ENCODE measurements at regions not wholly inside any gene's neighbourhood (a gene's known extent, or its start where the extent isn't known, plus 50 kb on each side); places are given as distances from the start of the nearest gene placed in this dataset.

DNA sequence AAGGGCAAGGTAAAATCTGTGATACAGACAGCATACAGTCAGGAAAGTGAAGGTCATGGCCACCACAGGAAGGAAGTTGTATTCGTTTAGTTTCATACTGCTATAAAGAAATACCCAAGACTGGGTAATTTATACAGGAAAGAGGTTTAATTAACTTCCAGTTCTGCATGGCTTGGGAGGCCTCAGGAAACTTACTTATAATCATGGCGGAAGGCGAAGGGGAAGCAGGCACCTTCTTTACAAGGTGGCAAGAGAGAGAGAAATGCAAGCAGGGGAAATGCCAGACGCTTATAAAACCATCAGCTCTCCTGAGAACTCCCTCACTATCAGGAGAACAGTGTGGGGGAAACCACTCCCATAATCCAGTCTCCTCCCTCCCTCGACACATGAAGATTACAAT is 353.7 kb upstream of the SEMA6D start:
- Histone ChIP-seq H3K9ac (ENCODE audit: insufficient read depth, low read depth, low read length) (no peak overlapping the region), H3K27me3 (ENCODE audit: control insufficient read depth in 1 of 2, insufficient read depth in 2 of 2, low read length in 2 of 2) (no peaks in the 10 kb centered on the region), H2AFZ (ENCODE audit: low read length) (no peak overlapping the region), H3K36me3 (replicated peaks in 1 of 2; ENCODE audit: control insufficient read depth in 1 of 2, insufficient read depth in 2 of 2, low read length in 2 of 2) (no peaks in the 10 kb centered on the region), H4K20me1 (ENCODE audit: insufficient read depth, low read length) (no peaks in the 10 kb centered on the region), H3K4me2 (ENCODE audit: low read depth, low read length) (no peak overlapping the region), H3K9me3 (ENCODE audit: low read length) (peaks cover 62% of the 10 kb centered on the region), H3K4me1 (ENCODE audit: insufficient read depth, low read length) (no peaks in the 10 kb centered on the region), H3K27ac (ENCODE audit: extremely low read length, insufficient read depth, low read length) (no peak overlapping the region), H3K4me3 (replicated peaks in 1 of 3; ENCODE audit: insufficient read depth in 1 of 3, low read depth in 2 of 3, low read length in 3 of 3) (no peak overlapping the region), H3K79me2 (ENCODE audit: insufficient read depth, low read length) (no peaks in the 10 kb centered on the region)
- in situ Hi-C loops (cut with HindIII; ENCODE audit: extremely low pct_ligation_motif_present, low pct_unique_long_range_greater_than_20kb) (no loop called here), intact Hi-C loops (cut with micrococcal nuclease; ENCODE audit: unreplicated experiment) (no loop called here)
- no peak for FAIRE-seq
- no peak for ATAC-seq
- ChIA-PET POLR2A (no interaction called here), CTCF (ENCODE audit: low intra/inter-chr PET ratio, low total read pairs) (no interaction called here)
- no TSS peak for BruUV-seq (replicated peaks)
- TF ChIP-seq AKAP8 (CRISPR knock-in tag; IDR thresholded peaks at IDR 0.05) (no peak), IRX3 (CRISPR knock-in tag; IDR thresholded peaks at IDR 0.05; ENCODE audit: borderline replicate concordance, low read depth) (no peak), ZFP36L1 (CRISPR knock-in tag; IDR thresholded peaks at IDR 0.05) (no peak), ATM (IDR thresholded peaks at IDR 0.05; ENCODE audit: borderline replicate concordance) (no peak), ETV6 (CRISPR knock-in tag; conservative IDR thresholded peaks at IDR 0.05) (no peak), ZNF775 (CRISPR knock-in tag; IDR thresholded peaks at IDR 0.05; ENCODE audit: borderline replicate concordance) (no peak), RFX3 (CRISPR knock-in tag; IDR thresholded peaks at IDR 0.05) (no peak), SCMH1 (CRISPR knock-in tag; IDR thresholded peaks at IDR 0.05; ENCODE audit: borderline replicate concordance) (no peak), ZNF703 (CRISPR knock-in tag; IDR thresholded peaks at IDR 0.05; ENCODE audit: borderline replicate concordance) (no peak)
- TF ChIP-seq, protein P1, sequence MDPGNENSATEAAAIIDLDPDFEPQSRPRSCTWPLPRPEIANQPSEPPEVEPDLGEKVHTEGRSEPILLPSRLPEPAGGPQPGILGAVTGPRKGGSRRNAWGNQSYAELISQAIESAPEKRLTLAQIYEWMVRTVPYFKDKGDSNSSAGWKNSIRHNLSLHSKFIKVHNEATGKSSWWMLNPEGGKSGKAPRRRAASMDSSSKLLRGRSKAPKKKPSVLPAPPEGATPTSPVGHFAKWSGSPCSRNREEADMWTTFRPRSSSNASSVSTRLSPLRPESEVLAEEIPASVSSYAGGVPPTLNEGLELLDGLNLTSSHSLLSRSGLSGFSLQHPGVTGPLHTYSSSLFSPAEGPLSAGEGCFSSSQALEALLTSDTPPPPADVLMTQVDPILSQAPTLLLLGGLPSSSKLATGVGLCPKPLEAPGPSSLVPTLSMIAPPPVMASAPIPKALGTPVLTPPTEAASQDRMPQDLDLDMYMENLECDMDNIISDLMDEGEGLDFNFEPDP (CRISPR knock-in tag; conservative IDR thresholded peaks at IDR 0.05), result no peak
- TF ChIP-seq, protein P2, sequence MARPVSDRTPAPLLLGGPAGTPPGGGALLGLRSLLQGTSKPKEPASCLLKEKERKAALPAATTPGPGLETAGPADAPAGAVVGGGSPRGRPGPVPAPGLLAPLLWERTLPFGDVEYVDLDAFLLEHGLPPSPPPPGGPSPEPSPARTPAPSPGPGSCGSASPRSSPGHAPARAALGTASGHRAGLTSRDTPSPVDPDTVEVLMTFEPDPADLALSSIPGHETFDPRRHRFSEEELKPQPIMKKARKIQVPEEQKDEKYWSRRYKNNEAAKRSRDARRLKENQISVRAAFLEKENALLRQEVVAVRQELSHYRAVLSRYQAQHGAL (CRISPR knock-in tag; IDR thresholded peaks at IDR 0.05; ENCODE audit: not compliant biosample characterization), result no peak
- TF ChIP-seq, protein P3, sequence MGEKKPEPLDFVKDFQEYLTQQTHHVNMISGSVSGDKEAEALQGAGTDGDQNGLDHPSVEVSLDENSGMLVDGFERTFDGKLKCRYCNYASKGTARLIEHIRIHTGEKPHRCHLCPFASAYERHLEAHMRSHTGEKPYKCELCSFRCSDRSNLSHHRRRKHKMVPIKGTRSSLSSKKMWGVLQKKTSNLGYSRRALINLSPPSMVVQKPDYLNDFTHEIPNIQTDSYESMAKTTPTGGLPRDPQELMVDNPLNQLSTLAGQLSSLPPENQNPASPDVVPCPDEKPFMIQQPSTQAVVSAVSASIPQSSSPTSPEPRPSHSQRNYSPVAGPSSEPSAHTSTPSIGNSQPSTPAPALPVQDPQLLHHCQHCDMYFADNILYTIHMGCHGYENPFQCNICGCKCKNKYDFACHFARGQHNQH (CRISPR knock-in tag; IDR thresholded peaks at IDR 0.05), result no peak
- no peak for DNase-seq (ENCODE audit: low spot score)
- WGBS (ENCODE audit: low lambda C conversion rate), result 26% methylated on average over 5 of the region's 5 CpGs
